ENCODE measurements at regions not wholly inside any gene's neighbourhood (a gene's known extent, or its start where the extent isn't known, plus 50 kb on each side); places are given as distances from the start of the nearest gene placed in this dataset.
"Not testable (repeated sequence)": the region's sequence is repeated elsewhere in the genome, so short reads cannot be mapped to it uniquely, and the experiment has no call there.

- TF ChIP-seq CTCF (IDR thresholded peaks at IDR 0.05); ZFX (IDR thresholded peaks at IDR 0.05; ENCODE audit: borderline replicate concordance): not testable (repeated sequence)
Observed at GRCh38 chr9:62810811-62811315, 1621.0 kb downstream of the SPATA31A7 start.
